Stimulated activated CD4-positive, alpha-beta T cell treated with anti-CD3 and anti-CD28 coated beads, Interleukin-1b, Interleukin-23, amount 100 ng/mL, for 4 hours (primary cell): ENCODE measurements at regions not wholly inside any gene's neighbourhood (a gene's known extent, or its start where the extent isn't known, plus 50 kb on each side); places are given as distances from the start of the nearest gene placed in this dataset.
"Not testable (repeated sequence)": the region's sequence is repeated elsewhere in the genome, so short reads cannot be mapped to it uniquely, and the experiment has no call there.

Experiments used
- DNase-seq, 2 donors: peaks; one replicate each; pipeline ENCODE4 v3.0.0-alpha.2; 2020; ENCODE audit warnings: low read depth in 2 of 2

- DNase-seq, result no peak
Measured at GRCh38 chr3:35393901-35394799, 245.2 kb upstream of the ARPP21 start.

DNA sequence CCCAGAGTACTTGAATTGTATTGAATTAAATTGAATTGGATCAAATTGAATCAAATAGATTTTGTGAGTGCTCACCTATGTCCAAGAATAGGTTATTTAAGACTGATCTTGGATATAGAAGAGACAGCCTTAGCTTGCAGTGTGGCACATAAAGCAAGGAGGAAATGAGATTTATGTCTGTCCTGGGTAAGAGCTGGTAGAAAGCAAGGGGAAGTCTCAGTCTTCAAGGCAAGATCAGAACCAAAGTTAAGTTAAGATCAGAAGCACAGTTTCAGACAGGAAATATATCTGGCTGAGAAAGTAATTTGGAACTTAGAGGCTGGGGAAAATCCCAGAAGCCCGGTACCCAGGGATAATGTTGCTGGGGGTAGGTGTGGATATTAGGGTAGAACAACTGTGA lies 244.4 kb upstream of the ARPP21 start:
- DNase-seq, result no peak

- DNase-seq, result no peak
Measured at GRCh38 chr3:35401671-35402070, 237.7 kb upstream of the ARPP21 start.

GRCh38 chr3:35404571-35404970 lies 234.8 kb upstream of the ARPP21 start:
- no peak for DNase-seq

GRCh38 chr3:35408882-35409281 lies 230.4 kb upstream of the ARPP21 start:
- DNase-seq, result no peak

- DNase-seq, result no peak
Measured at GRCh38 chr3:35409991-35410390, 229.3 kb upstream of the ARPP21 start.

DNA sequence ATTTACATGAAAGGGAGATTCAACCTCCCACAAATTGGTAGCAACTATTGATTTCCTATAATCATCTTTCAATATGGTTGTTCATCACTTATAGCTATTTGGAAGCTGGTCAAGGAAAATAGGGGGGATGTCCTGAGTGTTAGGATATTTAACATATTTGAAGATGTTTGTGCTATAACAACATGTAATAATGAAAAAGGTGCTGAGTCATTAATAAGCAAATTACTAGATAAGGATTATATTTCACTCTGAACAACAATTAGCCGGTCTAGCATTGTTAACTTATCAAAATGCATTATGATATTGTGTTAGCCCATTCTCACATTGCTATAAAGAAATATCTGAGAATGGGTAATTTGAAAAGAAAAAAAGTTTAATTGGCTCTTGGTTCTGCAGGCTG lies 225.8 kb upstream of the ARPP21 start:
- DNase-seq, result no peak

GRCh38 chr3:35417080-35417479 lies 222.2 kb upstream of the ARPP21 start:
- DNase-seq, result no peak

DNA sequence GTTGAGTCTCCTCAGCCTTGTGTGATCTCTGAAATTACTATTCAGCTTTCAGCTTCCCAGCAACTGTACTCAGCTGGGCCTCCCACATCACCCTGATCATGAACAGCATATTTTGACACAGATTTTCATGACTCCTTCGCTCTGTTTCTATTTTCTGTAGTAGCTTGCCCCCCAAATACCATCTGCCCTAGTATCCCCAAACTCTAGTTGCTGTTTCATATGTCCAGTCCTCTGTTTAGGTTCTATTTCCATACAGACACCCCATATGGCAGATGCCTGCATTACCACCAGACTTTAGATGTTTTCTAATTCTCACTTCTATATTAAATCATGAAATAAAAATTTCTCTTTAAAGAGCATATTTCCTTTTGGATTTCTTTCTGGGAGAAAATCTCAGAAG lies 217.2 kb upstream of the ARPP21 start:
- DNase-seq, result no peak

GRCh38 chr3:35422836-35423601 lies 216.3 kb upstream of the ARPP21 start:
- no peak for DNase-seq

DNA sequence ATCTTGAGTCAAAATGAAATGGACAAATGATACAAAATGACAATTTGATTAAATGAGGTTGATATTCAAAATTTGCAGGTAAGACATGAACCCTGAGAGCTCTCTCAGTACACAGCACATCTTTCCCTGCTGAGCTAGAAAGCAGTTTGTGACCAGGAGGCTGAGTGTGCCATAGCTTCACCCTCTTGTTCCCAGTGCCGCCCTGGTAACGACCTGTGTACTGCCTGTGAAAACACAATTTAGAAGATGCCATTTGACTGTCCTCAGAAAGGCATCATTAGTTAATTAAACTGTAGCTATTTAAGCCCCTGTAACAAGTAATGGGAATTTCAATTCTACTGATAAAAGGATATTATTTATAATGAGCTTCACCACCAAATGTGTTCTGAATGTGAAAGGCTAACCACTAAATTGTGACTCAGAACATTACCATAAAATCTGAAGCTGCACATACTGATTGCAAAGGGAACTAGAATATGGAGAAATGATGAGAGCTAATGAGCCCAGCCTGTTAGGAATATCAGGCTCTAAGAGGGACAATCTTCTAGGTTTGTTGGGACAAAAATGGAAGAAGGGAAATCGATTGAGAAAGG lies 212.9 kb upstream of the ARPP21 start:
- DNase-seq, result no peak

DNA sequence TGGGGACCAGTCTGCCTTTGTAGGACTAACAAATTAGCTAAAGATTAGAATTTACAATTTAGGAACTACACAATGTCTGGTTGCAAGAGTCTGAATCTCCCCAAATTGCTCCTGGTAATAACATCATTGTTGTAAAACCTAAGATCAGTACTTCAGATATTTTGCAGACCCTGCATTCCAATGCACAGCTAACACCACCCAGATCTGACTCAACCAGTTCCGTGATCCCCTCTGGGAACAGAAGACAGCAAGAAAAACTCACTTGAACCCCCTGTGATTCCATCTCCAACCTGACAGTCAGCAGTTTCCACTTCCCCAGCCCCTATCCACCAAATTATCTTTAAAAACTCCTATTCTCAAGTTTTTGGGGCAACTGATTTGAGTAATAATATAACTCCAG lies 201.9 kb upstream of the ARPP21 start:
- no peak for DNase-seq

DNA sequence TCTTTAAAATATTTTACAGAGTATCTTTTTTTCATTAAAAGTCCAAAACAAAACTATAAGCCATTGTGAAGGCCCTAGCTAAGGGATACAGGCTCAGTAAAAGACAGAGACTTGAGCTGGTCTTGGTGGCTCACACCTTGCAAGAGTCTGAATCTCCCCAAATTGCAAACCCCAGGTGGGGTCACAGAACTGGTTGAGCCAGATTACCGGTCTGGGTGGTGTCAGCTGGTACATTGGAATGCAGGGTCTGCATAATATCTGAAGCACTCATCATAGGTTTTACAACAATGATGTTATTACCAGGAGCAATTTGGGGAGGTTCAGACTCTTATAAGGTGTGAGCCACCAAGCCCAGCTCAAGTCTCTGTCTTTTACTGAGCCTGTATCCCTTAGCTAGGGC lies 201.2 kb upstream of the ARPP21 start:
- DNase-seq, result no peak

- DNase-seq, result no peak
Measured at GRCh38 chr3:35439663-35440062, 199.7 kb upstream of the ARPP21 start.

DNA sequence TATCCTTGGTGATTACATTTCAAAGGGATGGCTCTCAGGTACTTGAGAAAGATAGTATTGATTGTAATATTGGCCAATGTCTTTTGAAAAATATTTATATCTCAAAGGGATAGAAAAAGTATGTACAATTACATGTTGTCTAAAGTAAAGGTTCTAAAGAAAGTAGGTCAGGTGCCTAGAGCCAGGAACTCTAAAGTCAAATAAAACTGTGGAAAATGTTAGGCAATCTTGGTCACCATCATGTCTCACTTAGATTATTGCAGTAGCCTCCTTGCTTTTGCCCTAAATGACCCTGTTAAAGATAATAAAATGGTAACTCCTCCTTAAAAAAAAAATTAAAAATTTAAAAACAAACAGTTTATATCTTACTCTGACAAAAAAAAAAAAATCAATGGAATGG lies 198.5 kb upstream of the ARPP21 start:
- no peak for DNase-seq

DNA sequence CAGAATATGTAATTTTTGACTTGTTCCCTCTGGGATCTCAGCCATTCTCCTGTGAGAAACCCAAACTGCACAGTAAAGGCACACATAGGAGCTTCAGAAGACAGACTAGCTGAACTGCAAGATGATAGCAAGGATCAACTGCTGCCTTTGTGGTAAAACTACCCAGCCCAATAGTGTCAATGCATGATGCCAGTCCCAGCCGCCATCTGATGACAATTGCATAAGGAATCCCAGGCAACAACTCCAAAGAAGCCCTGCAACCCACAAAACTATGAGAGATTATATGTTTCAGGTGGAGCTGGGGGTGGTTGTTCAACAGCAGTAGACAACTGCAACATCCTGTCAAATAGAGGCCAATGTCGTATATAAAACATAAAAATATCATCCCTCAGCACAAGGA lies 192.4 kb upstream of the ARPP21 start:
- no peak for DNase-seq

DNA sequence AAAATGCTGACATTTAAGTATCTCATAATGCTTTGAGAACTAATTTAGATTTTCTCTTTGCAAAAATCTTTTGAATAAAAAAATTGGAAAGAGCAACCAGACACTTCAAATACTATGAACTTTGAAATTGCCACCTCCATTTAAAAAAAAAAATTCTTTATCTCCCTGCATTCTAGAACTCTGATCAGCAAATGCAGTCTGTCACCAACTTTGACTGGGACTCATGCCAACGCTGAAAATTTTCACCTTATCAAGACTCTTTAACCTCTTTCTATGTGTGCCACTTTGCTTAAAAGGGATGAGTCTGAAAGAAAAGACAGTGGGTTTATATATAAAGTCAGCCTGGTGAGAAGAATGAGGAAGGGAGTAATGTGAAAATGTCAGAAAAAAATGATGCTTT lies 191.2 kb upstream of the ARPP21 start:
- DNase-seq, result no peak

GRCh38 chr3:35448681-35449080 lies 190.6 kb upstream of the ARPP21 start:
- DNase-seq, result no peak

DNA sequence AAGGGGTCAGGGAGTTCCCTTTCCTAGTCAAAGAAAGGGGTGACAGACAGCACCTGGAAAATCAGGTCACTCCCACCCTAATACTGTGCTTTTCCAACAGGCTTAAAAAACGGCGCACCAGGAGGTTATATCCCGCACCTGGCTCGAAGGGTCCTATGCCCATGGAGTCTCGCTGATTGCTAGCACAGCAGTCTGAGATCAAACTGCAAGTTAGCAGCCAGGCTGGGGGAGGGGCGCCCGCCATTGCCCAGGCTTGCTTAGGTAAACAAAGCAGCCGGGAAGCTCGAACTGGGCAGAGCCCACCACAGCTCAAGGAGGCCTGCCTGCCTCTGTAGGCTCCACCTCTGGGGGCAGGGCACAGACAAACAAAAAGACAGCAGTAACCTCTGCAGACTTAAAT lies 184.5 kb upstream of the ARPP21 start:
- DNase-seq, result not testable (repeated sequence)

- no peak for DNase-seq
Measured at GRCh38 chr3:35473956-35474355, 165.4 kb upstream of the ARPP21 start.

GRCh38 chr3:35482566-35482965 lies 156.8 kb upstream of the ARPP21 start:
- not testable (repeated sequence) for DNase-seq

GRCh38 chr3:35483131-35483530 lies 156.2 kb upstream of the ARPP21 start:
- no peak for DNase-seq
